Breast epithelium (tissue), 3 donors: ENCODE measurements at regions not wholly inside any gene's neighbourhood (a gene's known extent, or its start where the extent isn't known, plus 50 kb on each side); places are given as distances from the start of the nearest gene placed in this dataset.
"Not testable (repeated sequence)": the region's sequence is repeated elsewhere in the genome, so short reads cannot be mapped to it uniquely, and the experiment has no call there.

Experiments used
- POLR2A ChIP-seq: fragments of 450-650 bp; IDR thresholded peaks from one replicate; pipeline ENCODE4 v1.6.1; 2016; ENCODE audit warnings: antibody characterized with exemption, mild to moderate bottlenecking, moderate library complexity
- POLR2AphosphoS5 ChIP-seq, 3 donors: sonication (generic); formaldehyde crosslinking; IDR thresholded peaks; one replicate each; pipeline ENCODE4 v1.6.1; 2017; ENCODE audit warnings: antibody characterized with exemption in 3 of 3
- TF ChIP-seq, protein P1 (sequence below), 3 donors: fragments of 450-650 bp; IDR thresholded peaks; one replicate each; pipeline ENCODE4 v1.5.1; 2016 to 2017; ENCODE audit warnings: antibody characterized with exemption in 3 of 3, mild to moderate bottlenecking in 3 of 3, moderate library complexity in 3 of 3

DNA sequence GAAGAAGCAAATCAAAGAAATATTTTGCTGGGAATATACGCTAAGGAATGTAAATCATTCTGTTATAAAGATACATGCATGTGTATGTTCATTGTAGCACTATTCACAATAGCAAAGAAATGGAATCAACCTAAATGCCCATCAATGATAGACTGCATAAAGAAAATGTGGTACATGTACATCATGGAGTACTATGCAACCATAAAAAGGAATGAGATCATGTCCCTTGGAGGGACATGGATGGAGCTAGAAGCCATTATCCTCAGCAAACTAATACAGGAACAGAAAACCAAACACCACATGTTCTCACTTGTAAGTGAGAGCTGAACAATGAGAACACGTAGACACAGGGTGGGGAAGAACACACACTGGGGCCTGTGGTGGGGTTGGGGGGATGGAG, 100.7 kb downstream of the FOXD2 start:
- TF ChIP-seq, protein P1, sequence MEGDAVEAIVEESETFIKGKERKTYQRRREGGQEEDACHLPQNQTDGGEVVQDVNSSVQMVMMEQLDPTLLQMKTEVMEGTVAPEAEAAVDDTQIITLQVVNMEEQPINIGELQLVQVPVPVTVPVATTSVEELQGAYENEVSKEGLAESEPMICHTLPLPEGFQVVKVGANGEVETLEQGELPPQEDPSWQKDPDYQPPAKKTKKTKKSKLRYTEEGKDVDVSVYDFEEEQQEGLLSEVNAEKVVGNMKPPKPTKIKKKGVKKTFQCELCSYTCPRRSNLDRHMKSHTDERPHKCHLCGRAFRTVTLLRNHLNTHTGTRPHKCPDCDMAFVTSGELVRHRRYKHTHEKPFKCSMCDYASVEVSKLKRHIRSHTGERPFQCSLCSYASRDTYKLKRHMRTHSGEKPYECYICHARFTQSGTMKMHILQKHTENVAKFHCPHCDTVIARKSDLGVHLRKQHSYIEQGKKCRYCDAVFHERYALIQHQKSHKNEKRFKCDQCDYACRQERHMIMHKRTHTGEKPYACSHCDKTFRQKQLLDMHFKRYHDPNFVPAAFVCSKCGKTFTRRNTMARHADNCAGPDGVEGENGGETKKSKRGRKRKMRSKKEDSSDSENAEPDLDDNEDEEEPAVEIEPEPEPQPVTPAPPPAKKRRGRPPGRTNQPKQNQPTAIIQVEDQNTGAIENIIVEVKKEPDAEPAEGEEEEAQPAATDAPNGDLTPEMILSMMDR (IDR thresholded peaks at IDR 0.05), result not testable (repeated sequence)
- not testable (repeated sequence) for TF ChIP-seq POLR2AphosphoS5 (IDR thresholded peaks at IDR 0.05); POLR2A
